HL-60/S4 (cell line): ENCODE measurements at regions not wholly inside any gene's neighbourhood (a gene's known extent, or its start where the extent isn't known, plus 50 kb on each side); places are given as distances from the start of the nearest gene placed in this dataset.

Source experiments
- in situ Hi-C: fragments of 300-500 bp; cut with MboI; formaldehyde crosslinking; loops from 2 replicates; pipeline ENCODE4 v1.14.3; 2022; ENCODE audit warnings: low sequenced_read_pairs

DNA sequence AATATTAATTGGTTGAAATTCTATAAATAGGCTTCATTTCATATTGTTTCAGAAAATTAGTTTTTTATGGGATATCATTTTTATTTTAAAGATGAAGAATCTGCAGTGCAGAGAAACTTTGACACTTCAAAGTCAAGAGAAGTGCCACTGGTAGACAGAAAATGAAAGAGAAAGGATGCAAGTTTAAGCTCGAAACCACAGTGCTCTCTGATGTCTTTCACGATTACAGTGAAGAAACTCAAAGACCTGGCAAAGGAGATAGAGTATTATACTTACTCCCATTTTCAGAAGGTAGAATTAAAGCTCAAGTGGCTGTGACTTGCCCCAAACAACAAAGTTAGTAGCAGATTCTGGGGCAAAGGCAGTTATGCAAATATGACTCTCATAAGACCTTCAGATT is 745.4 kb downstream of the TECRL start:
- in situ Hi-C loops, result no loop called here

DNA sequence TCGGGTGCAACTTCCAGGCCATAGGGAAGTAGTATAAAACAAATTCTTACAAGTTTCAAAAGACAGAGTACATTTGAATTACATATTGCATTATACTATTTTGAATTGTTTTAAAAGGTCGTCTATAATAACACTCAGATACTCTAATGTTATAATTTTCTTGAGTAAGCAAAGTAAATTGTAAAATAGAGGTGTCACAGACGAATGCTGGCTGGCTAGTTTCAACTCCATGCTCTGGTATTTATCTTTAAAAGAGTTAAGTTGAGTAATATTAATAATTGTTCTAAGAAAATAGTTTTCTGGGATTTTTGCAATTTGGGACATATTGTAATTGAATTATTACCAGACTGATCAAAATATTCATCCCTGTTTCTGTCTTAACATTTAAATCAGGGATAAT is 764.9 kb downstream of the TECRL start:
- in situ Hi-C loops, result no loop called here

DNA sequence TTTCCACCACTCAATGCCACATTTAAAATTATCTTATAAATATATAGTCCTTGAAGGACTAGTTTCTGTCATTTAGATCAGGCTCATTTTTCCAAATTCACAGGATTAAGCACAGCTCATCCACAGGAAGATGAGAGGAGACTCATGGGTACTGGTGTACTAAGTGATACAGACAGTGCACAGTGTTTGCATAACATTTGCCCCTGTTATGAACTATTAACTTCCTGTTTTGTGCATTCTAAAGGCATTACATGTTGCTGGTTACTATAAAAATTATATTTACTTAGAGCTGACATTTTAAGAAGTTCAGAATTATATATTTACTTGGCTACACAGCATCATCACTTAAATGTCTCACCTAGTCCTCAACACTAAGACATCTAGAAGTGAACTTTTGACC is 772.0 kb downstream of the TECRL start:
- in situ Hi-C loops, result no loop called here

DNA sequence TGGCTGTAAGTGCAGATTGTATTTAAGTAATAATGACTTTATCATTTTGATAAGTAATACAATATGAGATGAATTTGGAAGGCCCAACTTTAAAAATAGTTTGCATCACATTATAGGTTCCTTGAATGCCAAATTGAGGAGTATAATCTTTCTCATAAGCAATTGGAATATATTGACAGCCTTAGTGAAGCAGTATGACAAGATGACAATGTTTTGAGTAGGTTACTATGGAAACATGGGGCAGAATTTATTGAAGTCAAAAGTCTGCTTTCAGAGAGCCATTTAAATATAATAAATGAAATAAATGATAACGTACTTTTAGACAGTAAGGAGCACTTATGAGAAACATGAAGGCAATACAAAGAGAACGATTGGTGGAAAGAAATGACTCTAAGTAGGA is 776.4 kb downstream of the TECRL start:
- in situ Hi-C loops, result no loop called here

DNA sequence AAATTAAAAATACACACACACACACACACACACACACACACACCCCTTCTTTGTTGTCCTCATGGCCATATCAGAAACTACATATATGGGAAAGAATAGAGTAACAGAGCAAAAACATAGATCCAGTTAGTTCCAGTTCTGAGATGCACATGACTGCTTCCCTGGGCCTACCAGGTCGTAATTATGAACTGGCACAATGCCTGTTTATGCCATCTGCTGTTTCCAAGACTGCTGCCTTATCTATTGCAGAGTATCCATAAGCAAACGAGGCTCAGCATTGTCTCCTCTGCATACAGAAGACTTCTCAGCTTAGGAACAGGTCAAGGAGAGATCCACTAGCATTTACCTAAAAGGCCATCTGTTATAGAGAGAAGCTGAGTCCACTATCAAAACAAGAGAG is 789.0 kb downstream of the TECRL start:
- in situ Hi-C loops, result no loop called here

DNA sequence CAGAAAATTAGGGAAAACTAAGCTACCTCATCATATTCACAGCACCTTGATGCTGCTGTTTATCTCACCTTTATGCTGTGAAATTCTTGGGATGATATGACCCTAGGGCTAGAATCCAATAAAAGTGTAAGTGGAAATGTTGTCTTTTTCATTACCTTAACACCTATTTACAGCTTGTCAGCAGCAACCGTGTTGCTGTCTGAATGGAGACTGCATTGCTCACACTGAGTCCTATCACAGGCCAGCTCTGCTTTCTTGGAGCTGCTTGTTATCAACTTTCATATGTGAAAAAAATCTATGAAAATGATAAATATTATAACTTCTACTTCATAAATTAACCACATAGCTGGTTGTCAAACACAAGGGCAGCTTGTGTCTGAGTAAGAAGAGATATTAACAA is 789.5 kb downstream of the TECRL start:
- in situ Hi-C loops, result no loop called here

DNA sequence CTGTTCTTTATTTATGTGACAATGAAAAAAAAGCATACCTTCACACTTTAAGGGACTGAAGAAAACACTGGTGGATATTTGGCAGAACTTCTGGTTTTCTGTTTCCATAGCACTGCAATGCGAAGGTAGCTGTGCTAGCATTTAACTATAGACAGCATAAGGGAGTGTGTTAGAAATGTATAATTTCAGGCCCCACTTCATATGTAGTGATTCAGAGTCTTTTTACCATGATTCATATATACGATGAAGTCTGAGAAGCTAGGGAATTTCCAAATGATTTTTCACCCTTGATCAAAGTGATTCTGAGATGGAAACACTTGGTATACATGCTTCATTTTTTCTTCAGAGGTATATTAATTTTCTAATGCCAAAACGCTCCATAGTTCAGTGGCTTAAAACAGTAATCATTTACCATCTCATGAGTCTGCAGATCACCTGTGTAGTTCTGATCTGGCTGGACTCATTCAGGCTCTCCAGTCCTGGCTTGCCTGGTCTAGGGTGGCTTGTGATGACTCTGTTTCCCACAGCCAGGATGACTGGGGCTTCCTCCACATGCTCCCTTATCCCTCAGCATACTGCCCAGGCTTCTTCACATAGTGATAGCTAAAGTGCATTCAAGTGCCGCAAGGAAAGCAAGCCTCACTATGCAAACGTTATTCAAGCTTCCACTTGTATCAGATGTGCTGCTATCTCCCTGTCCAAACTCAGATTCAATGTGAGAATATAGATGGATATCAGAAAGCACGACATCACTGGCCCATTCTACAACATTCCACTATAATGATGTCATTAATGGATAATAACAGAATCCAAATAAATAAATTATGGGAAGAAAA is 790.1 kb downstream of the TECRL start:
- in situ Hi-C loops, result no loop called here

DNA sequence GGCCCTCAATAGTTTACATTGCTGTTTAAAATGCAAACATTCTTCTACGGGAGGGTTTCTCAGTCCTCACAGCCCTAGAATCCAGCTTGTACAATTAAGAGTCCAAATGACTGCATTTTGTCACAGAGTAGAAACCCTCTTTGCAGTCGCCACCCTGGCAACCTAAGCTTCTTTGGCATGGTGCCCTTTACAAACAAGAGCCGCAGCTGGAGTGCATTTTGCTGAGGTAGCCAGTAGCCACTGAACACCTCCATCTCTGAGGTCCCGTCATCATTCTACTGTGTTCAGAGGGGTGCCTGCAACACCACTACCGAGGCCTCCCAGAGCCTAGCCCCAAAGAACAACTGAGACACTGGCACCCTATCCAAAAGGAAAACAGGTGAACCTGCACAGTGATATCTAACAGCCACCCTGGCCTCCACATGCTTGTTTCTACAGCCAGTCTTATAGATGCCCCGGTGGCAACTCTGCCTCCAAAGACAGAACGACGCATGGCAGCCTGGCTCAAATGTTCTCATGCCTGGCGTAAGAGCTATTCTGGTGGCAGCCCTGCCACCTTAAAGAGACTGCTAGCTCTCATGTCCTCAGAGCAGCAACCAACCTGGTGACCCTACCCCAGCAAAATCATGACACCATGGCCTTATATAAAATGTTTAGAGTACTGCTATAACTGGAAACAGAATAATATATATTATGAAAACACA is 801.9 kb downstream of the TECRL start:
- in situ Hi-C loops, result no loop called here

DNA sequence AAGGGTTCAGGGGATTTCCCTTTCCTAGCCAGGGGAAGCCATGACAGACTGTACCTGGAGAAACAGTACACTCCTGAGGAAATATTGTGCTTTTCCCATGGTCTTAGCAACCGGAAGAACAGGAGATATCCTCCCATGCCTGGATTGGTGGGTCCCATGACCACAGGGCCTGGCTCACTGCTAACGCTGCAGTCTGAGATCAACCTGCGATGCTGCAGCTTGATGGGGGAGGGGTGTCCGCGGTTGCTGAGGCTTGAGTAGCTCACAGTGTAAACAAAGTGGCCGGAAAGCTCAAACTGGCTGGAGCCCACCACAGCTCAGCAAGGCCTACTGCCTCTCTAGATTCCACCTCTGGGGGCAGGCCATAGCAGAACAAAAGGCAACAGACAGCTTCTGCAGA is 819.5 kb downstream of the TECRL start:
- in situ Hi-C loops, result no loop called here

DNA sequence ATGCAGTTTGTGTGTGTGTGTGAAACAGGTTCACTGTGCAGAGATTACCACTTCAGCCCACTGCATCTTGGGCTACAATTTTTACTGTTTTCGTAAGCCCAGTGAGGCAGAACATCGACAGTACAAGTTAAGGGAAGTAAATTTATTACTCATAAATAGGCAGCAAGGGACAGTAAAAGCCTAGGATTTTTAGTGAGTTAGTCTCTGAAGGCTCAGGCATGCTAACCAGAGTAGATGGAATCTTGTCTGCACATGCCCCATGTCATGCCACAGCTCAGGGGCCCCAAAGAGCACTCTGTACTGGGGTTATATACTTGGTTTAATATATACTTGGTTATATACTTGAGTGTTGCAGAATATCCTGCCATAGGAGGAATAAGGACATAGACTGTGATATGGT is 825.7 kb downstream of the TECRL start:
- in situ Hi-C loops, result no loop called here

DNA sequence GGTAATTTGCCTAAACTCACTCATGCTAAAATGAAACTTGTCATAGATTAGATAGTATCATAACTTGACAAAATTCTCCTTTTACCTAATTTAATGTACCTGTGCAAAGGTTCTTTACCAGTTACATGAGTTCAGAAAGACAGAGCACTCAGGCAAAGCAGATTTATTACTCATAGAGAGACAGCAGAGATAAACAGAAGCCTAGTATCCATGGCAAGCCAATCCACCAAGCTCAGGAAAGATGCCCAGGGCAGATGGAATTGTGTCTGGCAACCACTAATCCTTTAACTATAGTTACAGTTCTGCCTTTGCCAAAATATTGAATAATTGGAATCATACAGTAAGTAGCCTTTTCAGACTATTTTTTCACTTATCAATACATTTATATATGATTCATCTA is 826.2 kb downstream of the TECRL start:
- in situ Hi-C loops, result no loop called here

DNA sequence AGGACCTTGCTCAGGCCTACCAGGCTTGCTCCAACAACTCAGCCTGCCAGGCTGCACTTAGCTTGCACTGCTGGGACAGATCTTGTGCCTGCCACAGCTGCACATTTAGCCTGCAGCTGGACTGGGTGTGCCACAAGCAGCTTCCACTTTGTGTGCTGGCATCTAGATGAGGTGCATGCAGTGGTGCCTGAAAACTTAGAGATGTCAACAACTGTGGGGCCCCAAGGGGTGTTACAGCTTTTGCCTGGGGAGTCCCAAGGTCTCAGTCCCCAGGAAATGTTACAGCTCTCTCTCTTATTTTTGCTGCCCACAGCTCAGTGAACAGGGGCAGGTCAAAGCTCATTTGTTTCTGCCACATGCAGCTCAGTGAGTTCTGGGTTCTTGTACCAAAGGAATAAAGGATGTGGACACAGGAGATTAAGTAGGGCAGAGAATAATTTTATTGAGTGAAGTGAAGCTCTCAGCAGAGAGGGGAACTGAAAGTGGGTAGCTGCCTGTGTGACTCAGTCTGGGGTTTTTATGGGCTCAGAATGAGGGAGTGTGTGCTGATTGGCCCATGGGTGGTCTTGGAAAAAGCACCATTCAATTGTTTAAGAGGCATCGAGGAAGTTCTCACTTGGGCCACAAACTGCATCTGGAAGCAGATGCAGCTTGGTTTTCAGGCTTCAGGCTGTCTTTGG is 828.3 kb downstream of the TECRL start:
- in situ Hi-C loops, result no loop called here

DNA sequence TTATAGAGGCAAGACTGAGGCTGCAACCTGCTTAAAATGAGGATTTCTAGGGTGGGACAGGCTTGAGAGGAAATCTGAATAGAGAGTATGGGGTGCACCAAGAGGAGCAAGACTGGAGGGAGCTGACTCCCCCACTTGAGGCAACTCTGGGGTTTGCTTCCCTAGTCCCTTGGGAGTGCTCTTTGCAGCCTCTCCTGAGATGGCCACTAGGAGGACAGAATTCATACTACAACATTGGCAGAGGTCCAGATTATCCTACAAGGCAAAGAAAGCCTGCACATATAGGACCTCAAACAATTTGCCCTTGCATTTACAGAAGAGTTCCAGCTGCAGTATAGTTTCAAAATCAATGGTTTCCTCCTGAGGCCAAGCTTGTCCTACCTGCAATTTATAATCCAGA is 830.9 kb downstream of the TECRL start:
- in situ Hi-C loops, result no loop called here

DNA sequence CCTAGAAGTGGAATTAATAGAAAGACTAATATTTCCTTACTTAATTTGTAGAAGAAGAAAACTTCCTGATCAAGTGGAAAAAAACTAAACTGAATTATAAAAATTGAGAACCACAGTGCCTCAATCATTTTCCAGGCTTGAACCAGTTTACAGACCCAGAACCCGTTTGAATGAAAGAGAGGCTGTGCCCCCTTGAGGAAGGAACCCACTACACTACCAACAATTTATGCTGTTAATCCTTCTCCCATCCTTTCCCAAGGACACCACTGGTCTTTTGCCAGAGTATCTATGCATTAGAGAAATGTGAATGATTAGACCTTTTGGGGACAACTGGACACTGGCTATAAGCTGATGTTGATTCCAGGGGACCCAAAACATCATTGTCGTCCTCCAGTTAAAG is 842.6 kb downstream of the TECRL start:
- in situ Hi-C loops, result no loop called here

DNA sequence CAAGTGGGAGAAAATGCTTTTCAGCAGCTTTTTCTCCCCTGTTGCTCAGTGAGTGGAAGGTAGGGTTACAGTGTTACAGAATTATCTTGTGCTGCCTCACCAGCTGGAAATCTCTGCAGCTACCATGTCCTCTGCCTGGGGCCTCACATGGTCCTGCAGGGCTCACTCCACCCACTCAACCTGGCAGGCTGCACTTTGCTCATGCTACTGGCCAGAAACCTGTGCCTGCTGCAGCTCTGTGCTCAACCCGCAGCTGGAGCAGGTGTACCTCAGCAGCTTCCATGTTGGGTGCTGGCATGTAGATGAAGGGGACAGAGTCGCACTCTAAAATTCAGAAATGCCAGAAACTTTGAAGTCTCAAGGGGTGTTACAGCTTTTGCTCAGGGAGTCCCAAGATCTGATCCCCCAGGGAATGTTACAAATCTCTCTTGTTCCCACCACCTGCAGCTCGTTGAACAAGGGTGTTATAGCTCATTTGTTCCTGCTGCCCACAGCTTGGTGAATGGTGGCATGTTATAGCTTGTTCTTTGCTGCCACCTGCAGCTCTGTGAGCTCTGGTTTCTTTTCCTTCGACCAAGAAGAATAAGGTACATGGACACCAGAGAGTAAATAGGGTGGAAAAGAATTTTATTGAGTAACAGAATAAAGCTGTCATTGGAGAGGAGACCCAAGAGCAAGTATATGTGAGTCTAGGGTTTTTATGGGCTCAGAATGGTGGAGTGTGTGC is 845.8 kb downstream of the TECRL start:
- in situ Hi-C loops, result no loop called here

DNA sequence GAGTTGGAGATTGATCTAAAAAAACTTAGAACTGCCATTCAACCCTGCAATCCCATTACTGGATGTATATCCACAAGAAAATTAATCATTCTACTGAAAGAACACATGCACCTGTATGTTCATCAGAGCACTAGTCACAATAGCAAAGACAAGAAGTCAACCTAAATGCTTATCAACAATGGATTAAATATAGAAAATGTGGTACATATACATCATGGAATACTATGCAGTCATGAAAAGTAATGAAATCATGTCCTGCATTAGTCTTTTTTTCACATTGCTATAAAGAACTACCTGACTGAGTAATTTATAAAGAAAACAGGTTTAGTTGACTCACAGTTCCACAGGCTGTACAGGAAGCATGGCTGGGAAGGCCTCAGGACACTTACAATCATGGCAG is 850.5 kb downstream of the TECRL start:
- in situ Hi-C loops, result no loop called here

DNA sequence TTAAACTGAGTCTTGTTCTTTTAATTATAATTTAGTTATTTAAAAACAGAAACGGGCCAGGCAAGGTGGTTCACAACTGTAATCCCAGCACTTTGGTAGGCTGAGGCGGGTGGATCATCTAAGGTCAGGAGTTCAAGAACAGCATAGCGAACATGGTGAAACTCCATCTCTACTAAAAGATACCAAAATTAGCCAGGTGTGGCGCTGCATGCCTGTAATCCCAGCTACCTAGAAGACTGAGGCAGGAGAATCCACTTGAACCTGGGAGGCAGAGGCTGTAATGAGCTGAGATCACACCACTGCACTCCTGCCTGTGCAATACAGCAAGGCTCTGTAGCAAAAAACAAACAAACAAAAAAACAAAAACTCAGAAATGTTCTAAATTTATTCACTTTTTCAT is 852.9 kb downstream of the TECRL start:
- in situ Hi-C loops, result no loop called here

DNA sequence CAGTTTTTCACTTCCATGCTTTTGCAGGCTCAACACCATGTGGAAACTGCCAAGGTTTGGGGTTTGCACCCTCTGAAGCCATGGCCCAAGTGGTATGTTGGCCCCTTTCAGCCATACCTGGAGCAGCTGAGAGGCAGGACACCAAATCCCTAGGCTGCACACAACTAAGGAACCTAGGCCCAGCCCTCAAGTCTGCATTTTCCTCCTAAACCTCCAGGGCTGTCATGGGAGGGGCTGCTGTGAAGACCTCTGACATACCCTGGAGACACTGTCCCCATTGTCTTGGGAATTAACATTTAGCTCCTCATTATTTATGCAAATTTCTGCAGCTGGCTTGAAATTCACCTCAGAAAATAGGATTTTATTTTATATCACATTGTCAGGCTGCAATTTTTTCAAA is 856.1 kb downstream of the TECRL start:
- in situ Hi-C loops, result no loop called here

DNA sequence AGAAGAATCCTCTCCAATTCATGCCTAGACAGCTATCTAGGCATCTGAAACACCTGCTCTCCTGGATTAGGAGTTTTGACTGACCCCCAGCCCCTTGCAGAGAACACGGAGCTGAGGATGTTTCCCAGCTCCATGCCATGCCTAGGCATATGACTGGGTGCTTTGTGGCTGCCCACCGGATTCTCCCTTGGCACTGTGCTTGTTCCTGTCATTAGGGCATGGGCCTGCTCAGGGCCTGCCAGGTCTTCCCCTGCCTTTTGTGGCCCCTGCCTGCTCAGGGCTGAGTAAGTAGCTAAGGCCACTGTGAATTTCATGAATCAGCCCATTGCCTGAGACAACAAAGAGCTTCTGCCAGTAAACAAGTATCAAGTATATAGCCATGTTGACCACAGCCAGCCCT is 867.4 kb downstream of the TECRL start:
- in situ Hi-C loops, result no loop called here

DNA sequence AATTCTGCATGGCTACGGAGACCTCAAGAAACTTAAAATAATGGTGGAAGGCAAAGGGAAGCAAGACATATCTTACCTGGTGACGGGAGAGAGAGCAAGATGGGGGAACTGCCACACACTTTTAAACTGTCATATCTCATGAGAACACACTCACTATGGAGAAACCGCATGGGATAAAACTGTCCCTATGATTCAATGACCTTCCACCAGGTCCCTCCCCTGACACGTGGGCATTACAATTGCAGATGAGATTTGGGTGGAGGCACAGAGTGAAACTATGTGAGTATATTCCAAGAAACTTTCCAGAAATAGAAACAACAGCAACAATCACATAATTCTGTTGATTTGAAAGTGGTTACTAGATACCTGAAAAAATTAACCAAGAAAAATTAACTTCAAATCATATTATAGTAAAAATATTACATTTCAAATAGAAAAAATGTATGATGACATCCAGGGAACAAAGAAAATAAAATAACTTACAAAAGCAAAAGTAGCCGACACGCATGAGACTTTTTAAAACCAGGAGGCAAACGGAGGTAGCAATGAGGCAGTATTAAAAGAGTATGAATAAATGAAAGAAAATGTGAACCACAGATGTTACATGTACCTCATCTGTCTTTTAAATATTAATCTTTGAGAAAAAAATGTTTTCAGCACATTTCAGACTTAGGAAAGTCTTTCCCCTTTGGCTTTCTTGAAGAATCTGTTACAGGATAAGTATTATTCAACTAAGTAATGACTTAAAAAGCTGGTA is 879.5 kb downstream of the TECRL start:
- in situ Hi-C loops, result no loop called here
